ENCODE measurements at regions not wholly inside any gene's neighbourhood (a gene's known extent, or its start where the extent isn't known, plus 50 kb on each side); places are given as distances from the start of the nearest gene placed in this dataset.

DNA sequence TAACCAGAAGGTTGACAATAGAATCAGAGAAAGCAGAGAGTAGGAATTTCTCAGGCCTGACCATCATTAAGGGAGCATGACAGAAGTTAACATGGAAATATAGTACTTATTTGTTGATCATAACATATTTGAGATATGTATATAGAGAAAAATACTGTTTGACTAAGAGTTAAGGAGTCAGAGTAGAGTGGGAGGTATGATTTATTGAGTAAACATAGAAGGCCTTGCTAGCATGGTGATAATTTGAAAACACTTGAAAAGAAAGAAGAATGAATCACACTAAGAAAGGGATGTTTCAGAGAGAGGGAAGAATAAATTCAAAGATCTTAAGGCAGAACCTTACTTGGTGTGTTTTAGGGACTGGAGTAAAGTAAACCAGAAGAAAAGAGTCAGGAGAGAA is 437.2 kb upstream of the TECRL start:
- no peaks in the 10 kb centered on the region for H3K9me3 ChIP-seq (ENCODE audit: control insufficient read depth in 2 of 3, insufficient read depth in 1 of 3, low read length in 3 of 3)
- intact Hi-C loops (cut with DNase I) = no loop called here
- no peak overlapping the region for H3K27ac ChIP-seq (ENCODE audit: low read depth in 2 of 2, low read length in 2 of 2)
- no peak overlapping the region for H3K9ac ChIP-seq (ENCODE audit: low read length in 3 of 3)
- H3K4me3 ChIP-seq (ENCODE audit: low read length in 3 of 3) = no peak overlapping the region
- no peaks in the 10 kb centered on the region for H3K27me3 ChIP-seq (ENCODE audit: control insufficient read depth, insufficient read depth, low read length)
- TF ChIP-seq CTCF (IDR thresholded peaks at IDR 0.05; ENCODE audit: borderline replicate concordance, extremely low read depth, insufficient read depth) = no peak
- no peaks in the 10 kb centered on the region for H3K36me3 ChIP-seq (ENCODE audit: control insufficient read depth in 2 of 3, insufficient read depth in 3 of 3, low read length in 3 of 3)
- no peaks in the 10 kb centered on the region for H3K4me1 ChIP-seq (ENCODE audit: control insufficient read depth in 2 of 3, insufficient read depth in 2 of 3, low read depth in 1 of 3, low read length in 3 of 3)
- FAIRE-seq = no peak
- no peak for DNase-seq

GRCh38 chr4:64829749-64830148 is 420.5 kb upstream of the TECRL start:
- no peaks in the 10 kb centered on the region for H3K27me3 ChIP-seq (ENCODE audit: control insufficient read depth, insufficient read depth, low read length)
- FAIRE-seq (no peak), DNase-seq (no peak)
- H3K4me3 ChIP-seq (ENCODE audit: low read length in 3 of 3) = no peak overlapping the region
- no peaks in the 10 kb centered on the region for H3K36me3 ChIP-seq (ENCODE audit: control insufficient read depth in 2 of 3, insufficient read depth in 3 of 3, low read length in 3 of 3)
- intact Hi-C loops (cut with DNase I) = no loop called here
- no peak for TF ChIP-seq CTCF (IDR thresholded peaks at IDR 0.05; ENCODE audit: borderline replicate concordance, extremely low read depth, insufficient read depth)
- H3K27ac ChIP-seq (ENCODE audit: low read depth in 2 of 2, low read length in 2 of 2) = no peak overlapping the region
- no peaks in the 10 kb centered on the region for H3K4me1 ChIP-seq (ENCODE audit: control insufficient read depth in 2 of 3, insufficient read depth in 2 of 3, low read depth in 1 of 3, low read length in 3 of 3)
- no peak overlapping the region for H3K9ac ChIP-seq (ENCODE audit: low read length in 3 of 3)
- no peaks in the 10 kb centered on the region for H3K9me3 ChIP-seq (ENCODE audit: control insufficient read depth in 2 of 3, insufficient read depth in 1 of 3, low read length in 3 of 3)

DNA sequence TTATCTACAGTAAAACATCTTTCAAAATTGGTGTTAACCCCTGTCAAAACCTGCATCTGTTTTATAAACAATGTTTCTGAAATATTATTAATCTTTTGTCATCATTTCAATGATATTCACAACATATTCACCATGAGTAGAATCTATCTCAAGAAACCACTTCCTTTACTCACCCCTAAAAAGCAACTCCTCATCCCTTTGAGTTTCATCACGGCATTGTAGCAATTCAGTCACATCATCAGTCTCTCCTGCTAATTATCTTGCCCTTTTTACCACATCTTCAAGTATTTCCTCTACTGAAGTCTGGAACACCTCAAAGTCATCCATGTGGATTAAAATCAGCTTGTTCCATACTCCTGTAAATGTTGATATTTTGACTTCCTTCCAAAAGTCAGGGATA is 415.3 kb upstream of the TECRL start:
- Histone ChIP-seq H3K4me3 (ENCODE audit: low read length in 3 of 3) (no peak overlapping the region), H3K9me3 (ENCODE audit: control insufficient read depth in 2 of 3, insufficient read depth in 1 of 3, low read length in 3 of 3) (no peaks in the 10 kb centered on the region), H3K9ac (ENCODE audit: low read length in 3 of 3) (no peak overlapping the region), H3K36me3 (ENCODE audit: control insufficient read depth in 2 of 3, insufficient read depth in 3 of 3, low read length in 3 of 3) (no peaks in the 10 kb centered on the region), H3K27me3 (ENCODE audit: control insufficient read depth, insufficient read depth, low read length) (no peaks in the 10 kb centered on the region), H3K27ac (ENCODE audit: low read depth in 2 of 2, low read length in 2 of 2) (no peak overlapping the region), H3K4me1 (ENCODE audit: control insufficient read depth in 2 of 3, insufficient read depth in 2 of 3, low read depth in 1 of 3, low read length in 3 of 3) (no peaks in the 10 kb centered on the region)
- DNase-seq = no peak
- TF ChIP-seq CTCF (IDR thresholded peaks at IDR 0.05; ENCODE audit: borderline replicate concordance, extremely low read depth, insufficient read depth) = no peak
- no peak for FAIRE-seq
- intact Hi-C loops (cut with DNase I) = no loop called here

- Histone ChIP-seq H3K4me1 (ENCODE audit: control insufficient read depth in 2 of 3, insufficient read depth in 2 of 3, low read depth in 1 of 3, low read length in 3 of 3) (no peaks in the 10 kb centered on the region), H3K9ac (ENCODE audit: low read length in 3 of 3) (no peak overlapping the region), H3K36me3 (ENCODE audit: control insufficient read depth in 2 of 3, insufficient read depth in 3 of 3, low read length in 3 of 3) (no peaks in the 10 kb centered on the region), H3K27ac (ENCODE audit: low read depth in 2 of 2, low read length in 2 of 2) (no peak overlapping the region), H3K9me3 (ENCODE audit: control insufficient read depth in 2 of 3, insufficient read depth in 1 of 3, low read length in 3 of 3) (no peaks in the 10 kb centered on the region), H3K4me3 (ENCODE audit: low read length in 3 of 3) (no peak overlapping the region), H3K27me3 (ENCODE audit: control insufficient read depth, insufficient read depth, low read length) (no peaks in the 10 kb centered on the region)
- intact Hi-C loops (cut with DNase I) = no loop called here
- TF ChIP-seq CTCF (IDR thresholded peaks at IDR 0.05; ENCODE audit: borderline replicate concordance, extremely low read depth, insufficient read depth) = no peak
- FAIRE-seq (no peak), DNase-seq (no peak)
These were observed 413.2 kb upstream of the TECRL start for GRCh38 chr4:64822405-64822804.

Measured in kidney (tissue), 13 donors.